Pancreas (tissue), 10 donors: ENCODE measurements at regions not wholly inside any gene's neighbourhood (a gene's known extent, or its start where the extent isn't known, plus 50 kb on each side); places are given as distances from the start of the nearest gene placed in this dataset.
"Not testable (repeated sequence)": the region's sequence is repeated elsewhere in the genome, so short reads cannot be mapped to it uniquely, and the experiment has no call there.

Source experiments
- ATAC-seq, 4 donors: fragments of 200-7000 bp; cut with Tn5 transposase; one replicate each; pipeline versions ENCODE4 v1.8.0 to v1.9.1; 2020; ENCODE audit warnings: mild to moderate bottlenecking in 4 of 4, moderate library complexity in 4 of 4
- DNase-seq, 6 donors: peaks; one replicate each; pipeline ENCODE4 v3.0.0-alpha.2; 2020
- FAIRE-seq: peaks from 2 replicates; lab custom pipeline; 2012; peaks lifted over from hg19 to GRCh38; lab: Jason Lieb, UNC
- H3K27ac ChIP-seq, 4 donors: fragments of 200-600 bp; sonication (generic); 1 replicate in 3 of 4; 2 replicates in 1 of 4; pipeline versions ENCODE4 v1.5.0 to v1.8.0; 2020
- H3K27me3 ChIP-seq, 4 donors: fragments of 200-600 bp; one replicate each; pipeline ENCODE4 v1.8.0; 2021
- H3K36me3 ChIP-seq, 3 donors: fragments of 200-600 bp; sonication (generic) in 1 of 3; one replicate each; pipeline versions ENCODE4 v1.5.0 to v1.8.0; 2020 to 2021
- H3K4me1 ChIP-seq, 3 donors: fragments of 200-600 bp; one replicate each; pipeline ENCODE4 v1.8.0; 2021
- H3K4me3 ChIP-seq, 4 donors: fragments of 200-600 bp; sonication (generic) in 2 of 4; one replicate each; pipeline versions ENCODE4 v1.5.0 to v1.8.0; 2020 to 2021
- H3K9me3 ChIP-seq, 4 donors: fragments of 200-600 bp; one replicate each; pipeline ENCODE4 v1.8.0; 2021
- WGBS, 2 donors: extraction: QIAGEN DNeasy Blood & Tissue Kit; methylation state at CpG; one replicate each; pipeline ENCODE4 v1.1.7; 2013; 5-methylcytosine and 5-hydroxymethylcytosine counted together
- intact Hi-C, 3 donors: fragments of 100-400 bp; cut with DNase I; formaldehyde crosslinking; loops; one replicate each; pipeline versions ENCODE4 v1.11.1 to v1.14.2; 2022
- TF ChIP-seq, protein P1 (sequence below), 4 donors: fragments of 200-600 bp; sonication (generic) in 3 of 4; IDR thresholded peaks; one replicate each; pipeline versions ENCODE4 v1.5.0 to v1.8.0; 2021; ENCODE audit warnings: antibody characterized with exemption in 4 of 4
- donor health status: healthy with polysubstance abuse.
- donor health status: DM: no; HTN: no; CAD: no; lungs with moderate emphysema.
- donor health status: DM: no; HTN: no; CAD: no.
- donor health status: control.
- donor health status: control.
- donor health status: Bipolar disorder and iron deficiency.
- donor health status: DM: yes; HTN: yes; CAD: no.
- donor health status: DM: no; HTN: no; CAD: no.
- donor health status: DM: no; HTN: no; CAD: no.
- donor health status: DM: yes; HTN: yes; CAD: no.

- H3K9me3 ChIP-seq = no peaks in the 10 kb centered on the region
- no peaks in the 10 kb centered on the region for H3K36me3 ChIP-seq
- H3K4me1 ChIP-seq = no peaks in the 10 kb centered on the region
- FAIRE-seq (no peak), DNase-seq (no peak), ATAC-seq (no peak)
- no peak overlapping the region for H3K27ac ChIP-seq
- H3K27me3 ChIP-seq = no peaks in the 10 kb centered on the region
- H3K4me3 ChIP-seq = no peak overlapping the region
- 43 to 46% methylated on average over 2 of the region's 2 CpGs for WGBS, 2 donors
- TF ChIP-seq, protein P1, sequence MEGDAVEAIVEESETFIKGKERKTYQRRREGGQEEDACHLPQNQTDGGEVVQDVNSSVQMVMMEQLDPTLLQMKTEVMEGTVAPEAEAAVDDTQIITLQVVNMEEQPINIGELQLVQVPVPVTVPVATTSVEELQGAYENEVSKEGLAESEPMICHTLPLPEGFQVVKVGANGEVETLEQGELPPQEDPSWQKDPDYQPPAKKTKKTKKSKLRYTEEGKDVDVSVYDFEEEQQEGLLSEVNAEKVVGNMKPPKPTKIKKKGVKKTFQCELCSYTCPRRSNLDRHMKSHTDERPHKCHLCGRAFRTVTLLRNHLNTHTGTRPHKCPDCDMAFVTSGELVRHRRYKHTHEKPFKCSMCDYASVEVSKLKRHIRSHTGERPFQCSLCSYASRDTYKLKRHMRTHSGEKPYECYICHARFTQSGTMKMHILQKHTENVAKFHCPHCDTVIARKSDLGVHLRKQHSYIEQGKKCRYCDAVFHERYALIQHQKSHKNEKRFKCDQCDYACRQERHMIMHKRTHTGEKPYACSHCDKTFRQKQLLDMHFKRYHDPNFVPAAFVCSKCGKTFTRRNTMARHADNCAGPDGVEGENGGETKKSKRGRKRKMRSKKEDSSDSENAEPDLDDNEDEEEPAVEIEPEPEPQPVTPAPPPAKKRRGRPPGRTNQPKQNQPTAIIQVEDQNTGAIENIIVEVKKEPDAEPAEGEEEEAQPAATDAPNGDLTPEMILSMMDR (IDR thresholded peaks at IDR 0.05) = no peak
- intact Hi-C loops = no loop called here
Measured at GRCh38 chr2:154507186-154507585, 191.3 kb upstream of the KCNJ3 start.

DNA sequence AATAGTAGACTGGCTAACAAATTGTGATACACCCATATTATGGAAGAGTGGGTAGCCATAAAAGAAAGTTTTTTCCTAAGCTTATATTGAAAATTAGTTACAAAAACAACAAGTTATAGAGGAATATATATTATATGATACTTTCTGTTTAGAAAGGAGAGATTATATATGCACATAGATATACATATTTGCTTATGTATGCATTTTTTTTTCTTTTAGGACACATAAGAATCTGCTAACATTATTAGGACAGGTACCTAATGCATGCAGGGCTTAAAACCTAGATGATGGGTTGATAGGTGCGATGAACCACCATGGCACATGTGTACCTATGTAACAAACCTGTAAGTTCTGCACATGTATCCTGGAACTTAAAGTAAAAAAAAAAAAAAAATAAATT lies 179.6 kb upstream of the KCNJ3 start:
- H3K4me3 ChIP-seq = no peak overlapping the region
- TF ChIP-seq, protein P1 (IDR thresholded peaks at IDR 0.05) = no peak
- ATAC-seq (no peak), FAIRE-seq (no peak), DNase-seq (no peak)
- no peaks in the 10 kb centered on the region for H3K9me3 ChIP-seq
- WGBS, 2 donors = 92 to 97% methylated on average over 1 of the region's 1 CpG
- intact Hi-C loops = no loop called here
- no peaks in the 10 kb centered on the region for H3K36me3 ChIP-seq
- H3K27me3 ChIP-seq = no peaks in the 10 kb centered on the region
- no peak overlapping the region for H3K27ac ChIP-seq
- no peaks in the 10 kb centered on the region for H3K4me1 ChIP-seq

- 73 to 88% methylated on average over 4 of the region's 4 CpGs for WGBS, 2 donors
- H3K9me3 ChIP-seq, H3K4me3 ChIP-seq, DNase-seq, intact Hi-C loops, H3K4me1 ChIP-seq, H3K27ac ChIP-seq, H3K36me3 ChIP-seq, ATAC-seq, H3K27me3 ChIP-seq, FAIRE-seq: not testable (repeated sequence)
Measured at GRCh38 chr2:154520951-154521350, 177.5 kb upstream of the KCNJ3 start.

GRCh38 chr2:154526234-154526633 lies 172.3 kb upstream of the KCNJ3 start:
- H3K4me1 ChIP-seq = no peaks in the 10 kb centered on the region
- no peaks in the 10 kb centered on the region for H3K36me3 ChIP-seq
- FAIRE-seq (no peak), DNase-seq (no peak), ATAC-seq (no peak)
- TF ChIP-seq, protein P1 (IDR thresholded peaks at IDR 0.05) = no peak
- 80 to 86% methylated on average over 2 of the region's 2 CpGs for WGBS, 2 donors
- no peak overlapping the region for H3K4me3 ChIP-seq
- no peaks in the 10 kb centered on the region for H3K9me3 ChIP-seq
- H3K27me3 ChIP-seq = no peaks in the 10 kb centered on the region
- intact Hi-C loops = no loop called here
- no peak overlapping the region for H3K27ac ChIP-seq

DNA sequence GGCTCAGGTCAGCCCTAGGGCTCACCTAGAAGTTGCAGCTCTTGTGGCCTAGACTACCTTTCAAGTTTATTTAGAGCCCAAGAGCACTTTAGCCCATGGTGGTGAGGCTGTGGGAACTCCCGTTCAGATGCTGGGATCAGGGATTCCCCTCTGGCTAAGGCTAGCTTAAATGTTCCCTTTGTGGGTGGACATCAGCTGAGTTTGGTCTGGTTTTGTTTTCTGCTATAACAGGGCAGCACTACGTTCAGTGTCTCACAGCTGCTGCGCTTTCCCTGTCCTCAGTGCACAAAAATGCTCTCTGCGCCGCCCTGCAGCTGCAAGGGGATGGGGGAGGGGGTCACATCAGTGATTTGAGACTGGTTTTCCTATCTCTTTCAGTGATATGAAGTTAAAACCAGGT lies 170.5 kb upstream of the KCNJ3 start:
- WGBS, 2 donors = 83 to 93% methylated on average over 5 of the region's 5 CpGs
- Histone ChIP-seq H3K4me1 (no peaks in the 10 kb centered on the region), H3K27ac (no peak overlapping the region), H3K4me3 (no peak overlapping the region), H3K27me3 (no peaks in the 10 kb centered on the region), H3K36me3 (no peaks in the 10 kb centered on the region), H3K9me3 (no peaks in the 10 kb centered on the region)
- no peak for ATAC-seq
- no peak for DNase-seq
- TF ChIP-seq, protein P1 (IDR thresholded peaks at IDR 0.05) = no peak
- FAIRE-seq = no peak
- intact Hi-C loops = no loop called here
